Vagina (tissue), 2 donors: ENCODE measurements at regions not wholly inside any gene's neighbourhood (a gene's known extent, or its start where the extent isn't known, plus 50 kb on each side); places are given as distances from the start of the nearest gene placed in this dataset.

ENCODE experiments used
- POLR2A ChIP-seq, 2 donors: fragments of 450-650 bp; IDR thresholded peaks; one replicate each; pipeline ENCODE4 v1.6.1; 2017; ENCODE audit warnings: antibody characterized with exemption in 2 of 2, mild to moderate bottlenecking in 2 of 2, moderate library complexity in 2 of 2
- TF ChIP-seq, protein P1 (sequence below), 3 experiments: fragments of 450-650 bp in 2 of 3; fragments of 200-600 bp in 1 of 3; sonication (generic) in 1 of 3; IDR thresholded peaks; one replicate each; pipeline ENCODE4 v1.5.1; 2017 to 2019; ENCODE audit warnings: antibody characterized with exemption in 3 of 3, mild to moderate bottlenecking in 2 of 3, moderate library complexity in 2 of 3

DNA sequence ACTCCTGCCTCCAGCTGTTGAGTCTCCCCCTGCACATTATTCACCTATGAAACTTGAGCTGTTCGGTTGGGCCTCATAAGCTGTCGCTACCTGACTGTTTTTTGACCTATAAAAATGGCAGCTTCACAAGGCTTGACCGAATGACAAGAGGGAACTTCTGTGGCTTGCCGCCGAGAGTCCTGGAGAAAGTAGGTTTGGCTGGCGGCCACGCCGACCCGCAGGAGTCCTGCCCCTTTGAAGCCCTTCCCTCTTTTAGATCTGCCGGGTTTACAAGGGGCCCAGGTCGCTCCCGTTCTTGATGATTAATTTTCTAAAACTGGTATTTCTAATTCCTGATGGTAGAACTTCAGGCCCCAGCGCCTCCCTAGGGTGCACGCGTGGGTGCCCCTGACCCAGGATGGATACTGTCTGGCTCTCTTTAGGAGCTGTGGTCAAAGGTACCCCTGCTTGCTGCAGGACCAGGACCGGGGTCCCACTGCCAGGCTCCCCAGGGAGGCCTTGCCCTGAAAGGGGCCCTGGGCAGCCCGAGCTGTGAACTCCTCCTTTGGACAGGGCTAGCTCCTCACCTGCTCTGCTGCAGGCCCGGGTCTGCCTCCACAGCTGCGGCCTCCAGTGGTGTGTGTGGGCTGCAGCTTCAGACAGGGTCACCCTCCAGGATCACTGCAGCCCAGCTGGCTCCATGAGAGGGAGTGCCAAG is 171.8 kb downstream of the CTTN start:
- TF ChIP-seq POLR2A (IDR thresholded peaks at IDR 0.05) = no peak
- TF ChIP-seq, protein P1, sequence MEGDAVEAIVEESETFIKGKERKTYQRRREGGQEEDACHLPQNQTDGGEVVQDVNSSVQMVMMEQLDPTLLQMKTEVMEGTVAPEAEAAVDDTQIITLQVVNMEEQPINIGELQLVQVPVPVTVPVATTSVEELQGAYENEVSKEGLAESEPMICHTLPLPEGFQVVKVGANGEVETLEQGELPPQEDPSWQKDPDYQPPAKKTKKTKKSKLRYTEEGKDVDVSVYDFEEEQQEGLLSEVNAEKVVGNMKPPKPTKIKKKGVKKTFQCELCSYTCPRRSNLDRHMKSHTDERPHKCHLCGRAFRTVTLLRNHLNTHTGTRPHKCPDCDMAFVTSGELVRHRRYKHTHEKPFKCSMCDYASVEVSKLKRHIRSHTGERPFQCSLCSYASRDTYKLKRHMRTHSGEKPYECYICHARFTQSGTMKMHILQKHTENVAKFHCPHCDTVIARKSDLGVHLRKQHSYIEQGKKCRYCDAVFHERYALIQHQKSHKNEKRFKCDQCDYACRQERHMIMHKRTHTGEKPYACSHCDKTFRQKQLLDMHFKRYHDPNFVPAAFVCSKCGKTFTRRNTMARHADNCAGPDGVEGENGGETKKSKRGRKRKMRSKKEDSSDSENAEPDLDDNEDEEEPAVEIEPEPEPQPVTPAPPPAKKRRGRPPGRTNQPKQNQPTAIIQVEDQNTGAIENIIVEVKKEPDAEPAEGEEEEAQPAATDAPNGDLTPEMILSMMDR (IDR thresholded peaks at IDR 0.05) = no peak
